NCI-H1092 treated with DMSO at 0.1 percent for 48 hours (cell line): ENCODE measurements at regions not wholly inside any gene's neighbourhood (a gene's known extent, or its start where the extent isn't known, plus 50 kb on each side); places are given as distances from the start of the nearest gene placed in this dataset.

ENCODE experiments used
- DNase-seq: peaks from one replicate; lab custom pipeline; 2025; lab: John Stamatoyannopoulos, UW

GRCh38 chr9:113741886-113742854 lies 133.9 kb upstream of the ZNF618 start:
- no peak for DNase-seq

GRCh38 chr9:113742878-113743277 lies 133.2 kb upstream of the ZNF618 start:
- no peak for DNase-seq

GRCh38 chr9:113746486-113746885 lies 129.6 kb upstream of the ZNF618 start:
- DNase-seq: no peak

GRCh38 chr9:113748135-113748534 lies 128.0 kb upstream of the ZNF618 start:
- no peak for DNase-seq

GRCh38 chr9:113753398-113754119 lies 122.5 kb upstream of the ZNF618 start:
- no peak for DNase-seq

- DNase-seq: no peak
These were observed 121.4 kb upstream of the ZNF618 start for GRCh38 chr9:113754739-113755138.

- DNase-seq: no peak
These were observed 120.7 kb upstream of the ZNF618 start for GRCh38 chr9:113755433-113755832.

- no peak for DNase-seq
These were observed 119.5 kb upstream of the ZNF618 start for GRCh38 chr9:113756476-113757192.

DNA sequence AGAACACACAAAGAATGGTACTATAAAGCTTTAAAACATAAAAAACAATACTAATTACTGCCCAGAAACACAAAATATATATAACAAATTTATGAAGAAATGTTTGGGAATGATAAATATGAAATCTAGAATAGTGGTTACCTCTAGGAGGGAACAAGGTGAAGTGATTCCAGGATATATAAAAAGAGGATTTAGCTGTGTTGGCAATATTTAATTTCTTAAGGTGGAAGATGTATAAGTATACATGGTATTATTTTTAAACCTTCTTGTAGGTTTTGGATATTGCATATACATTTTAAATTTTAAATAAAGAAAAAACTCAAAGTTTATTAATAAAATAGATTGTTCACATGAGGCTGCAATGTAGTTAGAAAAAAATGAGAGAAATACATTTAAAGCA lies 112.7 kb upstream of the ZNF618 start:
- DNase-seq: no peak

GRCh38 chr9:113764572-113764971 lies 111.5 kb upstream of the ZNF618 start:
- DNase-seq: no peak

- DNase-seq: no peak
These were observed 106.7 kb upstream of the ZNF618 start for GRCh38 chr9:113769412-113769811.

GRCh38 chr9:113770396-113770795 lies 105.7 kb upstream of the ZNF618 start:
- DNase-seq: no peak

- DNase-seq: no peak
These were observed 104.9 kb upstream of the ZNF618 start for GRCh38 chr9:113771199-113771598.

- DNase-seq: no peak
These were observed 103.8 kb upstream of the ZNF618 start for GRCh38 chr9:113772121-113772810.

- DNase-seq: no peak
These were observed 101.1 kb upstream of the ZNF618 start for GRCh38 chr9:113774963-113775362.

DNA sequence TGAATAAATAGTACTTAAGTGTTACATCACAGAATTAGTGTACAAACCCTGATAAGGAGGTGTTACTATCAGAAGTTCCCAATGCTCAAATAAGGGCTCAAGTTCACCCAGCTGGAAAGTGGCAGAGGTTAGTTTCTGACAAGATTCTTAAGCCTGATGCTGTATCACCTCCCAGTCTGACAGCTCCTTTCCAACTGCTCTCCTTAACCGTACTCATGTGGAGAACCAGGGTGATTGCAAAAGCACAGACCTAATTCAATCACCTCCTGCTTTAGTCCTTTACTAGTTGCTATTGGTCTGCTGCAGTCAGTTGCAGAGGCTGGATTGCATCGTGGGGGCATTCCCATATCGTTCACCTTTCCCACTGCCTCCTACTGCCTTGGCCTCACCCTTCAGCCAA lies 100.4 kb upstream of the ZNF618 start:
- DNase-seq: no peak

DNA sequence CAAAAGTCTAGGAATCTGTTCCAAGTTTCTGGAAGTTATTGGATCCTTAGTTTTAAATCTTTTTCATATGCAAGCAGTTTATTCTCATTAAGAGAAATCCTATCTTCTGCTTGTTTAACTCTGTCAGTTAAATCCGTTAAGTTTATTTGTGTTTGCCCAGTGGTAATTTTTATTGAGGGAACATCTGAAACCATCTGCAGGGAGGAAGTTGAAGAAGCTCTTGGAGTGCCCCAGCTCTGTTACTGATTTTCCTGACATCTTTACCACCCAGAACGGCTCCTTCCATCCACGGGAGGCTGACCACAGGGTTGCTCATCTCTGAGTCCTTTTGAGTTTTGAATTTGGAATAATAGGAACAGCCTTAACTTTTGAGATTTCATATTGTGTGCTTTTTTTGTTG lies 99.9 kb upstream of the ZNF618 start:
- DNase-seq: no peak

- DNase-seq: no peak
These were observed 94.7 kb upstream of the ZNF618 start for GRCh38 chr9:113781381-113781780.

DNA sequence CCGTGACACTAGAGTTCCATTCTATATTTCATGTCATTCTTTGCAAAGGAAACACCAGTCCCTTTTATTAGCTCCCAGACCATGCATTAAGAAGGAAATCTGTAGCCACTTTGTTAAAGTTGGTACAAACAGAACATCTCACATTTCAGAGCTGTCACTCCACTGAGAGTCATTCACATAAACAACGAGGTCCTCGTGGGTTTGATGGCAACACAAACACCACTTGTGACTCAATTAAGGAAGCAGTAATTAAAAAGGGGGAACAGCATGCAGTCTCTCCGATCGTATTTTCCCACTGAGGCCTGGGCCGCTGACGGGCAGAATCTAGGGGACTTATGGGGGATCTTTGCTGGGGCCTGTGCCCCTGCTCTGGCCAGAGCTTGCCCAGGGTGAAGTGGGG lies 94.2 kb upstream of the ZNF618 start:
- DNase-seq: no peak

- no peak for DNase-seq
These were observed 92.6 kb upstream of the ZNF618 start for GRCh38 chr9:113783475-113783874.

DNA sequence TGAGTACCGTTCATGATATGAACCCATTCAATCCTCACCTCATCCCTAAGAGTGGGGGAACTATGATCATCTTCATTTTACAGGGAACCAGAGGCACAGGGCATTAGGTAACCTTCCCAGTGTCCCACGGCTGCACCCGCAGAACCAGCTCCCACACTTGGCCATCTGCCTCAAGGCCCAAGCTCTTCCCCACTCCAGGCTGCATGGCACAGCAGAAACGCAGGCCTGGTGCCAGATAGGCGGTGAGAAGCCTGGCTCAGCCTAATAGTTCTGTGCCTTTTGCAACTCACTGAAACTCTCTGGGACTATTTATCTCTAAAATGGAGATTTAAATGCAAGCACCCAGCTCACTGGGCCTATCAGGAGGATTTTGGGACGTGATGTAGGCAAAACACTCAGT lies 90.8 kb upstream of the ZNF618 start:
- DNase-seq: no peak

- no peak for DNase-seq
These were observed 90.0 kb upstream of the ZNF618 start for GRCh38 chr9:113786071-113786470.
